Activated T-helper 17 cell treated with anti-CD3 and anti-CD28 coated beads, Interleukin-2, amount 50 U/mL, for 72 hours (primary cell): ENCODE measurements at regions not wholly inside any gene's neighbourhood (a gene's known extent, or its start where the extent isn't known, plus 50 kb on each side); places are given as distances from the start of the nearest gene placed in this dataset.
"Not testable (repeated sequence)": the region's sequence is repeated elsewhere in the genome, so short reads cannot be mapped to it uniquely, and the experiment has no call there.

Experiments used
- ATAC-seq: fragments of 150-1000 bp; cut with Tn5 transposase; replicated peaks from 2 replicates; pipeline ENCODE4 v1.10.0; 2021; ENCODE audit warnings: mild to moderate bottlenecking, moderate library complexity
- H3K27ac Mint-ChIP-seq: one replicate; pipeline ENCODE4 v1.8.0; 2022; ENCODE audit warnings: mixed read lengths
- H3K27me3 Mint-ChIP-seq: one replicate; pipeline ENCODE4 v1.8.0; 2022; ENCODE audit warnings: mixed read lengths
- H3K36me3 Mint-ChIP-seq: one replicate; pipeline ENCODE4 v1.8.0; 2022; ENCODE audit warnings: low read depth, mild to moderate bottlenecking, mixed read lengths
- H3K4me1 Mint-ChIP-seq: one replicate; pipeline ENCODE4 v1.8.0; 2022; ENCODE audit warnings: mixed read lengths
- H3K4me3 Mint-ChIP-seq: one replicate; pipeline ENCODE4 v1.8.0; 2022; ENCODE audit warnings: mild to moderate bottlenecking, mixed read lengths
- H3K9me3 Mint-ChIP-seq: one replicate; pipeline ENCODE4 v1.8.0; 2022; ENCODE audit warnings: mixed read lengths

- ATAC-seq: no peak
- no peaks in the 10 kb centered on the region for H3K27me3 Mint-ChIP-seq
- H3K4me1 Mint-ChIP-seq: no peaks in the 10 kb centered on the region
- H3K27ac Mint-ChIP-seq: no peak overlapping the region
- H3K9me3 Mint-ChIP-seq: no peaks in the 10 kb centered on the region
- no peaks in the 10 kb centered on the region for H3K36me3 Mint-ChIP-seq
- H3K4me3 Mint-ChIP-seq: no peak overlapping the region
These were observed 696.0 kb downstream of the C12orf50 start for GRCh38 chr12:87332987-87333726.

- not testable (repeated sequence) for H3K27me3 Mint-ChIP-seq, H3K36me3 Mint-ChIP-seq, H3K4me1 Mint-ChIP-seq, H3K9me3 Mint-ChIP-seq, H3K27ac Mint-ChIP-seq, H3K4me3 Mint-ChIP-seq, ATAC-seq
These were observed 699.1 kb downstream of the C12orf50 start for GRCh38 chr12:87330071-87330555.

GRCh38 chr12:87329076-87329863 is 699.9 kb downstream of the C12orf50 start:
- H3K27ac Mint-ChIP-seq: no peak overlapping the region
- no peaks in the 10 kb centered on the region for H3K9me3 Mint-ChIP-seq
- no peaks in the 10 kb centered on the region for H3K4me1 Mint-ChIP-seq
- ATAC-seq: no peak
- H3K4me3 Mint-ChIP-seq: no peak overlapping the region
- H3K27me3 Mint-ChIP-seq: no peaks in the 10 kb centered on the region
- H3K36me3 Mint-ChIP-seq: no peaks in the 10 kb centered on the region

- ATAC-seq: no peak
- Mint-ChIP-seq H3K36me3 (no peaks in the 10 kb centered on the region), H3K4me1 (no peaks in the 10 kb centered on the region), H3K27ac (no peak overlapping the region), H3K27me3 (no peaks in the 10 kb centered on the region), H3K4me3 (no peak overlapping the region), H3K9me3 (peaks cover 5% of the 10 kb centered on the region)
These were observed 705.8 kb downstream of the C12orf50 start for GRCh38 chr12:87323369-87323768.

GRCh38 chr12:87320724-87321123 is 708.5 kb downstream of the C12orf50 start:
- peaks cover 5% of the 10 kb centered on the region for H3K9me3 Mint-ChIP-seq
- no peak overlapping the region for H3K27ac Mint-ChIP-seq
- no peaks in the 10 kb centered on the region for H3K4me1 Mint-ChIP-seq
- no peaks in the 10 kb centered on the region for H3K27me3 Mint-ChIP-seq
- H3K36me3 Mint-ChIP-seq: no peaks in the 10 kb centered on the region
- no peak overlapping the region for H3K4me3 Mint-ChIP-seq
- no peak for ATAC-seq

GRCh38 chr12:87317302-87317701 is 711.9 kb downstream of the C12orf50 start:
- Mint-ChIP-seq H3K36me3 (no peaks in the 10 kb centered on the region), H3K27ac (no peak overlapping the region), H3K9me3 (peaks cover 5% of the 10 kb centered on the region), H3K27me3 (no peaks in the 10 kb centered on the region), H3K4me3 (no peak overlapping the region), H3K4me1 (no peaks in the 10 kb centered on the region)
- no peak for ATAC-seq

- no peak overlapping the region for H3K4me3 Mint-ChIP-seq
- no peak for ATAC-seq
- no peaks in the 10 kb centered on the region for H3K27me3 Mint-ChIP-seq
- peaks cover 4% of the 10 kb centered on the region for H3K9me3 Mint-ChIP-seq
- H3K4me1 Mint-ChIP-seq: no peaks in the 10 kb centered on the region
- no peaks in the 10 kb centered on the region for H3K36me3 Mint-ChIP-seq
- no peak overlapping the region for H3K27ac Mint-ChIP-seq
These were observed 718.0 kb downstream of the C12orf50 start for GRCh38 chr12:87311206-87311605.

GRCh38 chr12:87310126-87310525 is 719.1 kb downstream of the C12orf50 start:
- Mint-ChIP-seq H3K4me3 (no peak overlapping the region), H3K9me3 (peaks cover 4% of the 10 kb centered on the region), H3K27me3 (no peaks in the 10 kb centered on the region), H3K36me3 (no peaks in the 10 kb centered on the region), H3K4me1 (no peaks in the 10 kb centered on the region), H3K27ac (no peak overlapping the region)
- no peak for ATAC-seq

- Mint-ChIP-seq H3K4me3 (no peak overlapping the region), H3K27ac (no peak overlapping the region), H3K9me3 (peaks cover 9% of the 10 kb centered on the region), H3K27me3 (no peaks in the 10 kb centered on the region), H3K4me1 (no peaks in the 10 kb centered on the region), H3K36me3 (no peaks in the 10 kb centered on the region)
- no peak for ATAC-seq
These were observed 723.7 kb downstream of the C12orf50 start for GRCh38 chr12:87305481-87305880.

- no peak for ATAC-seq
- Mint-ChIP-seq H3K4me1 (no peaks in the 10 kb centered on the region), H3K27ac (no peak overlapping the region), H3K36me3 (no peaks in the 10 kb centered on the region), H3K27me3 (no peaks in the 10 kb centered on the region), H3K9me3 (peaks cover 15% of the 10 kb centered on the region), H3K4me3 (no peak overlapping the region)
These were observed 724.8 kb downstream of the C12orf50 start for GRCh38 chr12:87304406-87304805.

GRCh38 chr12:87303396-87304012 is 725.7 kb downstream of the C12orf50 start:
- no peak for ATAC-seq
- H3K27ac Mint-ChIP-seq: no peak overlapping the region
- peaks cover 18% of the 10 kb centered on the region for H3K9me3 Mint-ChIP-seq
- H3K27me3 Mint-ChIP-seq: no peaks in the 10 kb centered on the region
- H3K4me1 Mint-ChIP-seq: no peaks in the 10 kb centered on the region
- no peak overlapping the region for H3K4me3 Mint-ChIP-seq
- no peaks in the 10 kb centered on the region for H3K36me3 Mint-ChIP-seq

GRCh38 chr12:87302126-87302745 is 727.0 kb downstream of the C12orf50 start:
- Mint-ChIP-seq H3K27ac (no peak overlapping the region), H3K36me3 (no peaks in the 10 kb centered on the region), H3K4me3 (no peak overlapping the region), H3K9me3 (peaks cover 23% of the 10 kb centered on the region), H3K27me3 (no peaks in the 10 kb centered on the region), H3K4me1 (no peaks in the 10 kb centered on the region)
- no peak for ATAC-seq

GRCh38 chr12:87290505-87290904 is 738.7 kb downstream of the C12orf50 start:
- no peaks in the 10 kb centered on the region for H3K36me3 Mint-ChIP-seq
- peaks cover 3% of the 10 kb centered on the region for H3K9me3 Mint-ChIP-seq
- H3K27ac Mint-ChIP-seq: no peak overlapping the region
- H3K4me3 Mint-ChIP-seq: no peak overlapping the region
- no peaks in the 10 kb centered on the region for H3K4me1 Mint-ChIP-seq
- no peak for ATAC-seq
- no peaks in the 10 kb centered on the region for H3K27me3 Mint-ChIP-seq

GRCh38 chr12:87283886-87284285 is 745.3 kb downstream of the C12orf50 start:
- H3K9me3 Mint-ChIP-seq: peaks cover 4% of the 10 kb centered on the region
- no peak overlapping the region for H3K27ac Mint-ChIP-seq
- no peak for ATAC-seq
- no peaks in the 10 kb centered on the region for H3K27me3 Mint-ChIP-seq
- no peaks in the 10 kb centered on the region for H3K4me1 Mint-ChIP-seq
- H3K36me3 Mint-ChIP-seq: no peaks in the 10 kb centered on the region
- no peak overlapping the region for H3K4me3 Mint-ChIP-seq
